Upper lobe of right lung (tissue), 1 donor: ENCODE measurements at regions not wholly inside any gene's neighbourhood (a gene's known extent, or its start where the extent isn't known, plus 50 kb on each side); places are given as distances from the start of the nearest gene placed in this dataset.

Experiments used
- ATAC-seq: fragments of 200-7000 bp; cut with Tn5 transposase; one replicate; pipeline ENCODE4 v1.9.1; 2020; ENCODE audit warnings: mild to moderate bottlenecking, moderate library complexity
- DNase-seq: peaks from one replicate; pipeline ENCODE4 v3.0.0-alpha.2; 2020
- H3K27ac ChIP-seq: fragments of 200-600 bp; one replicate; pipeline ENCODE4 v1.8.0; 2022
- H3K27me3 ChIP-seq: fragments of 200-600 bp; one replicate; pipeline ENCODE4 v1.8.0; 2022; ENCODE audit warnings: mild to moderate bottlenecking
- H3K36me3 ChIP-seq: fragments of 200-600 bp; one replicate; pipeline ENCODE4 v1.8.0; 2022
- H3K4me1 ChIP-seq: fragments of 200-600 bp; one replicate; pipeline ENCODE4 v1.8.0; 2022
- H3K4me3 ChIP-seq: fragments of 200-600 bp; one replicate; pipeline ENCODE4 v1.8.0; 2022; ENCODE audit warnings: mild to moderate bottlenecking
- H3K9me3 ChIP-seq: fragments of 200-600 bp; one replicate; pipeline ENCODE4 v1.8.0; 2022
- CTCF ChIP-seq: fragments of 200-600 bp; IDR thresholded peaks from one replicate; pipeline ENCODE4 v1.8.0; 2022; ENCODE audit warnings: antibody characterized with exemption
- intact Hi-C: fragments of 100-400 bp; cut with DNase I; formaldehyde crosslinking; loops from one replicate; pipeline ENCODE4 v1.11.0; 2022
- donor health status: DM: no; HTN: yes; CAD: no; lungs with severe emphysema.

GRCh38 chr13:31043957-31044356, 111.5 kb downstream of the TEX26 start:
- ATAC-seq (no peak), DNase-seq (no peak)
- TF ChIP-seq CTCF, result no peak
- intact Hi-C loops, result no loop called here
- peaks cover 23% of the 10 kb centered on the region for H3K4me1 ChIP-seq
- no peak overlapping the region for H3K4me3 ChIP-seq
- H3K27me3 ChIP-seq, result no peaks in the 10 kb centered on the region
- H3K9me3 ChIP-seq, result no peaks in the 10 kb centered on the region
- H3K27ac ChIP-seq, result no peak overlapping the region
- H3K36me3 ChIP-seq, result no peaks in the 10 kb centered on the region

GRCh38 chr13:31042481-31043165, 110.2 kb downstream of the TEX26 start:
- Histone ChIP-seq H3K4me1 (peaks cover 23% of the 10 kb centered on the region), H3K36me3 (no peaks in the 10 kb centered on the region), H3K9me3 (no peaks in the 10 kb centered on the region), H3K27me3 (no peaks in the 10 kb centered on the region), H3K4me3 (no peak overlapping the region), H3K27ac (no peak overlapping the region)
- no peak for TF ChIP-seq CTCF
- intact Hi-C loops, result no loop called here
- ATAC-seq (no peak), DNase-seq (no peak)

- TF ChIP-seq CTCF, result no peak
- H3K27me3 ChIP-seq, result no peaks in the 10 kb centered on the region
- intact Hi-C loops, result no loop called here
- no peak for ATAC-seq
- DNase-seq, result no peak
- no peaks in the 10 kb centered on the region for H3K36me3 ChIP-seq
- H3K4me3 ChIP-seq, result no peak overlapping the region
- no peaks in the 10 kb centered on the region for H3K9me3 ChIP-seq
- H3K27ac ChIP-seq, result no peak overlapping the region
- H3K4me1 ChIP-seq, result peaks cover 22% of the 10 kb centered on the region
These were observed 109.6 kb downstream of the TEX26 start for GRCh38 chr13:31042049-31042448.

- DNase-seq (no peak), ATAC-seq (no peak)
- Histone ChIP-seq H3K9me3 (no peaks in the 10 kb centered on the region), H3K4me3 (no peak overlapping the region), H3K27me3 (no peaks in the 10 kb centered on the region), H3K36me3 (no peaks in the 10 kb centered on the region), H3K4me1 (no peaks in the 10 kb centered on the region), H3K27ac (no peak overlapping the region)
- intact Hi-C loops, result no loop called here
- no peak for TF ChIP-seq CTCF
These were observed 106.5 kb downstream of the TEX26 start for GRCh38 chr13:31038834-31039552.

- no peaks in the 10 kb centered on the region for H3K4me1 ChIP-seq
- intact Hi-C loops, result no loop called here
- peak; percentile 20 for ATAC-seq
- no peaks in the 10 kb centered on the region for H3K9me3 ChIP-seq
- no peak overlapping the region for H3K27ac ChIP-seq
- no peak for TF ChIP-seq CTCF
- no peak for DNase-seq
- no peak overlapping the region for H3K4me3 ChIP-seq
- no peaks in the 10 kb centered on the region for H3K36me3 ChIP-seq
- H3K27me3 ChIP-seq, result no peaks in the 10 kb centered on the region
These were observed 105.5 kb downstream of the TEX26 start for GRCh38 chr13:31037874-31038500.
